ENCODE measurements at regions not wholly inside any gene's neighbourhood (a gene's known extent, or its start where the extent isn't known, plus 50 kb on each side); places are given as distances from the start of the nearest gene placed in this dataset.

GRCh38 chr12:124663771-124664366 lies 96.5 kb upstream of the NCOR2 start:
- ATAC-seq (replicated peaks) = no peak

GRCh38 chr12:124663206-124663605 lies 95.8 kb upstream of the NCOR2 start:
- Mint-ChIP-seq H3K27me3 (no peaks in the 10 kb centered on the region), H3K27ac (no peak overlapping the region), H3K4me1 (no peaks in the 10 kb centered on the region), H3K36me3 (ENCODE audit: low read depth) (no peaks in the 10 kb centered on the region), H3K9me3 (peaks cover 5% of the 10 kb centered on the region), H3K4me3 (no peak overlapping the region)
- ATAC-seq (replicated peaks) = no peak

More at GRCh38 chr12:124663771-124664366, 96.5 kb upstream of the NCOR2 start:
- H3K4me3 Mint-ChIP-seq = no peak overlapping the region
- H3K27me3 Mint-ChIP-seq = no peaks in the 10 kb centered on the region
- peaks cover 5% of the 10 kb centered on the region for H3K9me3 Mint-ChIP-seq
- H3K4me1 Mint-ChIP-seq = no peaks in the 10 kb centered on the region
- no peak overlapping the region for H3K27ac Mint-ChIP-seq
- H3K36me3 Mint-ChIP-seq (ENCODE audit: low read depth) = no peaks in the 10 kb centered on the region

GRCh38 chr12:124661341-124661740 lies 93.9 kb upstream of the NCOR2 start:
- H3K9me3 Mint-ChIP-seq = peaks cover 5% of the 10 kb centered on the region
- no peaks in the 10 kb centered on the region for H3K36me3 Mint-ChIP-seq (ENCODE audit: low read depth)
- no peak overlapping the region for H3K4me3 Mint-ChIP-seq
- no peaks in the 10 kb centered on the region for H3K4me1 Mint-ChIP-seq
- no peak for ATAC-seq (replicated peaks)
- H3K27ac Mint-ChIP-seq = no peak overlapping the region
- H3K27me3 Mint-ChIP-seq = peaks cover 3% of the 10 kb centered on the region

GRCh38 chr12:124660851-124661250 lies 93.4 kb upstream of the NCOR2 start:
- peaks cover 6% of the 10 kb centered on the region for H3K27me3 Mint-ChIP-seq
- no peaks in the 10 kb centered on the region for H3K36me3 Mint-ChIP-seq (ENCODE audit: low read depth)
- H3K4me3 Mint-ChIP-seq = no peak overlapping the region
- H3K4me1 Mint-ChIP-seq = no peaks in the 10 kb centered on the region
- H3K27ac Mint-ChIP-seq = no peak overlapping the region
- H3K9me3 Mint-ChIP-seq = peaks cover 5% of the 10 kb centered on the region
- ATAC-seq (replicated peaks) = no peak

DNA sequence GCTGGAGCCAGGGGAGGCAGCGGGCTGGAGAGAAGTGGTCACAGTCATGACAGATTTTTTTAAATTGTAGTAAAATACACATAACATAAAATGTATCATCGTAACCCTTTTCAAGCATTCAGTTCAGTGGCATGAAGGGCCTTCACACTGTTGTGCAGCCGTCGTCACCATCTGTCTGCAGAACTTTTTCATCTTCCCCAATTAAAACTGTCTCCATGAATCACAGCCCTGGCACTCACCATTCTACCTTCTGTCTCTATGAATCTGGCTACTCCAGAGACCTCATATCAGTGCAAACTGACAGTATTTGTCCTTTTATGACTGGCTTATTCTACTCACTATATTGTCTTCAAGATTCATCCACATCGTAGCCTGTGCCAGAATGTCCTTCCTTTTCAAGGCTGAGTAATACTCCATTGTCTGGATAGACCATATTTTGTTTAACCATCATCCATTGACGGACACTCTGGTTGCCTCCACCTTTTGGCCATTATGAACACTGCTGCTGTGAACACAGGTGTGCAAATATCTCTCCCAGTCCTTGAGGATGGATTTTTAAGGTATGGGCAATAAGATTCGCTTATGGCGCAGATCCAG lies 91.5 kb upstream of the NCOR2 start:
- H3K27ac Mint-ChIP-seq = no peak overlapping the region
- H3K4me1 Mint-ChIP-seq = no peaks in the 10 kb centered on the region
- no peak for ATAC-seq (replicated peaks)
- H3K36me3 Mint-ChIP-seq (ENCODE audit: low read depth) = no peaks in the 10 kb centered on the region
- H3K4me3 Mint-ChIP-seq = no peak overlapping the region
- no peaks in the 10 kb centered on the region for H3K9me3 Mint-ChIP-seq
- peaks cover 6% of the 10 kb centered on the region for H3K27me3 Mint-ChIP-seq

DNA sequence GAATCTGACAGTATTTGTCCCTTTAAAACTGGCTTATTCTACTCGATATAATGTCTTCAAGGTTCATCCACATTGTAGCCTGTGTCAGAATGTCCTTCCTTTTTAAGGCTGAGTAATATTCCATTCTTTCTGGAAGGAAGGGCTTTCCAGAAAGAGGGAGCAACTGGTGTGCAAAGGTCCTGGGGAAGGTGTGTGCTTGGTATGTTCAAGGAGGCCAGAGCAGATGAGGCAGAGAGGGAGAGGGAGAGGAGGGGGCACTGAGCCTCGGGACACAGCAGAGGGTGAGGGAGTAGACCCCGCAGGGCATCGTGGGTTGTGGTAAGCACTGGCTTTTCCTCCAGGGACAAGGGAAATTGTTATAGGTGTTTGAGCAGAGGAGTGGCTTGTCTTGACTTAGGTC lies 90.9 kb upstream of the NCOR2 start:
- H3K36me3 Mint-ChIP-seq (ENCODE audit: low read depth) = no peaks in the 10 kb centered on the region
- no peaks in the 10 kb centered on the region for H3K4me1 Mint-ChIP-seq
- H3K4me3 Mint-ChIP-seq = no peak overlapping the region
- no peaks in the 10 kb centered on the region for H3K9me3 Mint-ChIP-seq
- peaks cover 9% of the 10 kb centered on the region for H3K27me3 Mint-ChIP-seq
- H3K27ac Mint-ChIP-seq = no peak overlapping the region
- no peak for ATAC-seq (replicated peaks)

DNA sequence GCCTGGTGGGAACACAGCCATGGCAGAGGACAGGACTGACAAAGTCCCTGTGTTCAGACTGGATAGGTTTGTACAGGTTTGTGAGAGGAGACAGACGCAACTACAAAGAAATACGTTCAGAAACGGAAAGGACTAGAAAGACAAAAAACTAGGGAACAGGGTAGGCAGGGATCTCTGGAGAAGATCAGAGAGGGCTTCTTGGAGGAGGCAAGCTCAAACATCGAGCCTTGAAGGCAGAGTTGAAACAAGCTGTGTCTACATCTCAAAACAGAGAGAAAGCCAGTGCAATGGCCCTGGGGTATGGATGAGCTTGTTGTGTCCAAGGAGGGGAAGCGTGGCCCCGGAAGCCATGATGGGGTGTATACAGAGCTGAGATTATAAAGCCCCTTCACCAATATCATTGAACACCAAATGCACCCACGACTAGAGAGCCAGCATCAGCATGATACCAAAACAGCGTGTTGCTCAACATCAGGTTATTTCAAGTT lies 89.6 kb upstream of the NCOR2 start:
- ATAC-seq (replicated peaks) = no peak
- H3K27ac Mint-ChIP-seq = no peak overlapping the region
- no peaks in the 10 kb centered on the region for H3K4me1 Mint-ChIP-seq
- no peaks in the 10 kb centered on the region for H3K36me3 Mint-ChIP-seq (ENCODE audit: low read depth)
- peaks cover 10% of the 10 kb centered on the region for H3K27me3 Mint-ChIP-seq
- H3K4me3 Mint-ChIP-seq = no peak overlapping the region
- no peaks in the 10 kb centered on the region for H3K9me3 Mint-ChIP-seq

- H3K4me3 Mint-ChIP-seq = no peak overlapping the region
- H3K27ac Mint-ChIP-seq = no peak overlapping the region
- ATAC-seq (replicated peaks) = no peak
- no peaks in the 10 kb centered on the region for H3K36me3 Mint-ChIP-seq (ENCODE audit: low read depth)
- no peaks in the 10 kb centered on the region for H3K9me3 Mint-ChIP-seq
- H3K4me1 Mint-ChIP-seq = no peaks in the 10 kb centered on the region
- peaks cover 10% of the 10 kb centered on the region for H3K27me3 Mint-ChIP-seq
Observed at GRCh38 chr12:124655698-124656516, 88.5 kb upstream of the NCOR2 start.

DNA sequence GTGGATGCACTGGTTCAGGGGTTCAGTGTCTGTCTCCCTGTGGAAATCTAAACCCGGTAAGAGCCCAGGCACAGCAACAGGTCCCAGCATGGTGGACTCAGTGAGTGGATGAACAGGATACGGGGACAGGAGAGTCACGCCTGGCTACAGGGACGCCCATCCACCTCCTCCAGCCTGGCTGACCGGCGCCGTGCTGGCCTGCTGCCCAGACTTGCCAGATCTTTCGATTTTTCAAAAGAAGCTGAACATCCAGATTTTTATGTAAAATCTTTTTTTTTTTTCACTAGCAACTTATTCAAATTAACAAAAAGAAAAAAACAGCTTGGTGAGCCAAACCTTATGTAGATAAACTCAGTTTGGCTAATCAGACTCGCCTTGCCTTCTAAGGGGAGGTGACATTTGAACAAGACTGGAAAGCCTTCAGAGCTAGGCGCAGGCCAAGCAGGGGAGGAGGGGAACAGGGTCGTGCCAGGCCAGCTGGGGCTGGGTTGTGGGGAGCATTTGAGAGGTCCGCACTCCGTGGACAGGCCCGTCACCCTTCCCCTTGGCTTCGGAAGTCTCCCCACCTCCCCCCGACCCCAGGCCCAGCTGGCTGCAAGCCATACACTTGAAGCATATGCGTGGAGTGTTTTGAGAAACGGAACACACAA lies 87.8 kb upstream of the NCOR2 start:
- no peaks in the 10 kb centered on the region for H3K36me3 Mint-ChIP-seq (ENCODE audit: low read depth)
- no peaks in the 10 kb centered on the region for H3K4me1 Mint-ChIP-seq
- no peak overlapping the region for H3K27ac Mint-ChIP-seq
- H3K9me3 Mint-ChIP-seq = no peaks in the 10 kb centered on the region
- no peak overlapping the region for H3K4me3 Mint-ChIP-seq
- H3K27me3 Mint-ChIP-seq = peaks cover 10% of the 10 kb centered on the region
- no peak for ATAC-seq (replicated peaks)

- no peak overlapping the region for H3K27ac Mint-ChIP-seq
- no peaks in the 10 kb centered on the region for H3K4me1 Mint-ChIP-seq
- H3K27me3 Mint-ChIP-seq = peaks cover 10% of the 10 kb centered on the region
- no peaks in the 10 kb centered on the region for H3K9me3 Mint-ChIP-seq
- H3K4me3 Mint-ChIP-seq = no peak overlapping the region
- H3K36me3 Mint-ChIP-seq (ENCODE audit: low read depth) = no peaks in the 10 kb centered on the region
- no peak for ATAC-seq (replicated peaks)
Observed at GRCh38 chr12:124654666-124655047, 87.2 kb upstream of the NCOR2 start.

DNA sequence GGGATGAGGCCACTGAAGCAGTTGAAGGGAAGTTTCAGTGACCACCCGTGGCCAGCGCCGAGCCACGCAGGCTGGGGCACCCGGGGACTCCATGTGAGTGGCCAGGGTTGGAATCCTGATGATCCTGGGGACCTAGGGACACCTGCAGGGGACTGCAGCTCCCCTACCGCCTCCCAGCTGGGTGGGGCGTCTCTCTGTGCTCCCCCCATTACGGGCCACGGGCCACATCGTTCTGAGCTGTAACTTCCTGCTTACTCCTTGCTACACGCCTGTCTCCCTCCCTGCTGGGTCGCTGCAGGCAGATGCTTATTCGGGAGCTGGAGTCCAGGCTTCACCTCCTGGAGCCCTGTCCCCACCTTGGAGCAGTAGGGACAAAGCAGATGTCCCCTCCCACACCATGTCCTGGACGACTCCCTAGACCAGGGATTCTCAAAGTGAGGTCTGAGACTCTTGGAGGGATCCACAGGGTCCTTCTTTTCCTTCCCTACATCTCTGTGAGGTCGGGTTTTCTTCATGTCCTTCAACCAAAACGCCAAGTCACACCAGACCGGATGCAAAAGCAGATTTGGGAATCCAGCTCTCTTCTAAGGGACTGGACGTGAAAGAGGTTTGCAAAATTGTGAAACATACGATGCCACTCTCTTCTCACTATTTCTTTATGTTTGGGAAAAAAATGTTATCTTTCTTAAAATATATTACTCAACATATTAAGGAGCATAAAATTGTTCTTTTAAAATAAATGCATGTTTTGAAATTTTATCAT lies 85.9 kb upstream of the NCOR2 start:
- ATAC-seq (replicated peaks) = no peak
- Mint-ChIP-seq H3K9me3 (peaks cover 4% of the 10 kb centered on the region), H3K4me1 (no peaks in the 10 kb centered on the region), H3K36me3 (ENCODE audit: low read depth) (no peaks in the 10 kb centered on the region), H3K27me3 (peaks cover 10% of the 10 kb centered on the region), H3K27ac (no peak overlapping the region), H3K4me3 (no peak overlapping the region)

GRCh38 chr12:124652661-124653060 lies 85.2 kb upstream of the NCOR2 start:
- Mint-ChIP-seq H3K4me3 (no peak overlapping the region), H3K27ac (no peak overlapping the region), H3K4me1 (no peaks in the 10 kb centered on the region), H3K36me3 (ENCODE audit: low read depth) (no peaks in the 10 kb centered on the region), H3K27me3 (peaks cover 10% of the 10 kb centered on the region), H3K9me3 (peaks cover 4% of the 10 kb centered on the region)
- no peak for ATAC-seq (replicated peaks)

- peaks cover 8% of the 10 kb centered on the region for H3K27me3 Mint-ChIP-seq
- no peak overlapping the region for H3K4me3 Mint-ChIP-seq
- no peaks in the 10 kb centered on the region for H3K4me1 Mint-ChIP-seq
- H3K9me3 Mint-ChIP-seq = peaks cover 4% of the 10 kb centered on the region
- no peak overlapping the region for H3K27ac Mint-ChIP-seq
- no peak for ATAC-seq (replicated peaks)
- H3K36me3 Mint-ChIP-seq (ENCODE audit: low read depth) = no peaks in the 10 kb centered on the region
Observed at GRCh38 chr12:124651516-124652273, 84.3 kb upstream of the NCOR2 start.
